Spinal cord (tissue), 9 donors: ENCODE measurements at regions not wholly inside any gene's neighbourhood (a gene's known extent, or its start where the extent isn't known, plus 50 kb on each side); places are given as distances from the start of the nearest gene placed in this dataset.

Source experiments
- DNase-seq, 6 donors: peaks; one replicate each; pipeline versions ENCODE4 v3.0.0 to v3.0.0-alpha.2; 2013 to 2015; ENCODE audit warnings: low spot score in 6 of 6, low read depth in 4 of 6
- H3K27ac ChIP-seq: one replicate; pipeline ENCODE4 v1.5.1; 2013; ENCODE audit warnings: low read depth, low read length, control low read depth
- H3K27me3 ChIP-seq: one replicate; pipeline ENCODE4 v1.6.1; 2013; ENCODE audit warnings: low read length; ENCODE audit not compliant: control insufficient read depth, insufficient read depth
- H3K36me3 ChIP-seq: one replicate; pipeline ENCODE4 v1.6.1; 2013; ENCODE audit warnings: low read length; ENCODE audit not compliant: control insufficient read depth, insufficient read depth
- H3K4me1 ChIP-seq: one replicate; pipeline ENCODE4 v1.6.1; 2013; ENCODE audit warnings: low read length; ENCODE audit not compliant: control insufficient read depth, insufficient read depth
- H3K4me3 ChIP-seq: one replicate; pipeline ENCODE4 v1.5.1; 2013; ENCODE audit warnings: low read depth, low read length, control low read depth
- H3K9me3 ChIP-seq: one replicate; pipeline ENCODE4 v1.6.1; 2013; ENCODE audit warnings: low read length; ENCODE audit not compliant: control insufficient read depth, insufficient read depth
- WGBS: methylation state at CpG from one replicate; pipeline ENCODE4 v1.1.5; 2013; ENCODE audit warnings: missing lambda C conversion rate; ENCODE audit not compliant: insufficient coverage; 5-methylcytosine and 5-hydroxymethylcytosine counted together
- donor health status: healthy.

DNA sequence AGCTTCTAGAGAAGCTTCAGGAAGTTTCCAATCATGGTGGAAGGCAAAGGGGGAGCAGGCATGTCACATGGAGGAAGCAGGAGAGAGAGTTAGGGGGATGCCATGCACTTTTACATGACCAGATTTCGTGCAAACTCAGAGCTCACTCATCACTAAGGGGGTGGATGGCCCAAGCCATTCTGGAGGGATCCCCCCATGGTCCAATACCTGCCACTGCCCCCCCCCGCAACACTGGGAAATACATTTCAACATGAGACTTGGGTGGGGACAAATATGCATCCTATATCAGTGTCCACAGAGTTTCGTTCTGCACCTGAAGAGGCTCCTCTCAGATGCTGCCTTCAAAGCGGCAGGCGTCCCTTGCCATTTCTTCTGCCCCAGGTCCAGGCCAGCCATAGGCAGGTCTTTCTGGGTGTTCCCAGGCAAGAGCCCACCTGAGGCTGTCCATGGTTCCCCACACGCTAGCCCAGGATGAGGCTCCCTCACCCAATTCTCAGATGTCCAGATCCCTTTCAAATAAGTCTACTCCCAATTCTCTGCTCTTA is 1344.3 kb downstream of the TBC1D22A start:
- Histone ChIP-seq H3K36me3 (no peaks in the 10 kb centered on the region), H3K27ac (no peak overlapping the region), H3K27me3 (no peaks in the 10 kb centered on the region), H3K4me1 (peaks cover 10% of the 10 kb centered on the region), H3K4me3 (no peak overlapping the region), H3K9me3 (peaks cover 4% of the 10 kb centered on the region)
- 98% methylated on average over 4 of the region's 6 CpGs for WGBS
- no peak for DNase-seq

GRCh38 chr22:48106215-48106614 is 1343.8 kb downstream of the TBC1D22A start:
- no peak overlapping the region for H3K27ac ChIP-seq
- no peak overlapping the region for H3K4me3 ChIP-seq
- H3K36me3 ChIP-seq, result no peaks in the 10 kb centered on the region
- H3K9me3 ChIP-seq, result peaks cover 4% of the 10 kb centered on the region
- WGBS, result 83% methylated on average over 11 of the region's 11 CpGs
- peaks cover 10% of the 10 kb centered on the region for H3K4me1 ChIP-seq
- no peaks in the 10 kb centered on the region for H3K27me3 ChIP-seq
- no peak for DNase-seq

- WGBS, result 73% methylated on average over 7 of the region's 9 CpGs
- no peaks in the 10 kb centered on the region for H3K27me3 ChIP-seq
- H3K4me3 ChIP-seq, result no peak overlapping the region
- H3K9me3 ChIP-seq, result peaks cover 4% of the 10 kb centered on the region
- peaks cover 10% of the 10 kb centered on the region for H3K4me1 ChIP-seq
- H3K27ac ChIP-seq, result no peak overlapping the region
- H3K36me3 ChIP-seq, result no peaks in the 10 kb centered on the region
- peak in 1 of 6 donors; percentile 82 for DNase-seq
These were observed 1342.8 kb downstream of the TBC1D22A start for GRCh38 chr22:48105259-48105658.

GRCh38 chr22:48104766-48105165 is 1342.3 kb downstream of the TBC1D22A start:
- 94% methylated on average over 10 of the region's 15 CpGs for WGBS
- DNase-seq, result peak in 1 of 6 donors; percentile 89
- Histone ChIP-seq H3K4me3 (no peak overlapping the region), H3K27ac (no peak overlapping the region), H3K36me3 (no peaks in the 10 kb centered on the region), H3K9me3 (peaks cover 4% of the 10 kb centered on the region), H3K4me1 (peaks cover 11% of the 10 kb centered on the region), H3K27me3 (no peaks in the 10 kb centered on the region)

DNA sequence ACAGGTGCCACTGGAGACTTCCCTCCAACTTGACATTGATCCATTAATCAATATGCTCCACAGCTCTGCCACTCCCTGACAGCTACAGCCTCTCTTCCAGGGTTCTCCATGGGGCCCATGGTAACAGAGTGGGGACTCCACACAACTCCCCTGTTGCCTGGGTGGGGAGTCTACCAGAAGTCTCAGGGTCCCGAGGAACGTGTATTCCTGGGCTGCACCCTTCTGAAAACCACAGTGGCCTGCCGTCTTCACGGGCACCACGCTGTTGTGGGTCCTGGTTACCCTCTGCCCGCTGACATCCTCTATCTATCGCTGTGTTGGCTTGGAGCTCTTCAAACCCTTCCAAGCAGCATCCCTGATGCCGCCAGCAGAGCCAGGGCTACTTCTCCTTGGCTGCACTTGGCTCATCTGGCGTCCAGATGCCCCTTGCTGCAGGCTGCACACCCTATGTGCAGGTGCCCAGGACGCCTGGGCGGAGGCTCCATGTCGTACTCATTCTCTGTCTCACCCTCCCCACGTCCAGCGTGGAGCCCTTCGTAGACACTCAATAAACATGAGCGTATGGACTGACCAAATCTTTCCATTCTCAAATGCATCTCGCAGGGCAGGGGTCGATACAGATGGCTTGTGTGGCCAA is 1341.8 kb downstream of the TBC1D22A start:
- no peak overlapping the region for H3K27ac ChIP-seq
- H3K4me1 ChIP-seq, result peaks cover 16% of the 10 kb centered on the region
- H3K4me3 ChIP-seq, result no peak overlapping the region
- H3K36me3 ChIP-seq, result no peaks in the 10 kb centered on the region
- 89% methylated on average over 15 of the region's 18 CpGs for whole genome bisulfite sequencing
- peaks cover 4% of the 10 kb centered on the region for H3K9me3 ChIP-seq
- no peaks in the 10 kb centered on the region for H3K27me3 ChIP-seq
- no peak for DNase-seq

- peak in 1 of 6 donors; percentile 33 for DNase-seq
- Histone ChIP-seq H3K4me1 (peaks cover 18% of the 10 kb centered on the region), H3K27ac (no peak overlapping the region), H3K36me3 (no peaks in the 10 kb centered on the region), H3K9me3 (no peaks in the 10 kb centered on the region), H3K27me3 (no peaks in the 10 kb centered on the region), H3K4me3 (no peak overlapping the region)
- WGBS, result 49% methylated on average over 22 of the region's 24 CpGs
These were observed 1340.9 kb downstream of the TBC1D22A start for GRCh38 chr22:48103126-48103875.

GRCh38 chr22:48102581-48102980 is 1340.1 kb downstream of the TBC1D22A start:
- H3K4me1 ChIP-seq, result peaks cover 18% of the 10 kb centered on the region
- H3K27ac ChIP-seq, result no peak overlapping the region
- no peaks in the 10 kb centered on the region for H3K9me3 ChIP-seq
- DNase-seq, result no peak
- WGBS, result 91% methylated on average over 5 of the region's 5 CpGs
- no peaks in the 10 kb centered on the region for H3K27me3 ChIP-seq
- no peak overlapping the region for H3K4me3 ChIP-seq
- no peaks in the 10 kb centered on the region for H3K36me3 ChIP-seq

- H3K27me3 ChIP-seq, result no peaks in the 10 kb centered on the region
- H3K4me1 ChIP-seq, result peaks cover 18% of the 10 kb centered on the region
- H3K4me3 ChIP-seq, result no peak overlapping the region
- DNase-seq, result no peak
- WGBS, result 97% methylated on average over 8 of the region's 8 CpGs
- H3K27ac ChIP-seq, result no peak overlapping the region
- H3K36me3 ChIP-seq, result no peaks in the 10 kb centered on the region
- H3K9me3 ChIP-seq, result no peaks in the 10 kb centered on the region
These were observed 1339.3 kb downstream of the TBC1D22A start for GRCh38 chr22:48101704-48102103.

DNA sequence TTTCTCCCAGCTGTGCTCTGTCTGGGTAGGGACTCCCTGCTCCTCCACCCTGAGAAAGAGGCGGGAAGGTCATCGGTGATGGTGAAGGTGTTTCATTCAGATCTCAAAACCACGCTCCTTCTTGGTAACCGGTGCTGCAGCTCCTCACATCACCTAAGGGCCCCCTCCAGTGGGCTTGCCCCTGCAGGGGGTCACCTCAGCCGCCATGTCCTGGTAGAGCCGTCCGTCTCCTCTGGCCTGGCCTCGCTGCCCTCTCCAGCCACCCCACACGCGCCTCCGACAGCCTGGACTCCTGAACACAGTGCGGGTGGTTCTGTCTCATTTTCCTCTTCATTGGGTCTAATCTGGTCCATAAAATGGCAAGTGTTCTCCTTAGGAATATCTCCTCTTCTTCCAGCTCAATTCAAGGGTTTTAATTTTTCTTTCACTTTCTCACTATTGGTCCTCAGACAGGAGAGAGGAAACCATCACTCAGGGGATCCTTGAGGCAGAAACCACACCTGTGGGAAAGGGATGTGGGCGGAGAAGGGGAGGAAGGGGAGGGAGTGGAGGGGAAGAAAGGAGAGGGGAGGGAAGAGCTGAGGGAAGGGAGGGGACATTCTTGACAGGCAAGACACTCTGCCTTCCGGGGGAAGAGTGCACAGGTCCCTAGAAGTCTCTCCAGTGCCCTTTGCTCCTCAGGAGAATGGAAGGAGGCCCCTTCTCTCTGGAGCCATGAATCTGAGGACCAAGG is 1338.4 kb downstream of the TBC1D22A start:
- H3K36me3 ChIP-seq, result no peaks in the 10 kb centered on the region
- no peak for DNase-seq
- H3K27me3 ChIP-seq, result no peaks in the 10 kb centered on the region
- H3K9me3 ChIP-seq, result no peaks in the 10 kb centered on the region
- 96% methylated on average over 14 of the region's 14 CpGs for WGBS
- H3K4me3 ChIP-seq, result no peak overlapping the region
- no peak overlapping the region for H3K27ac ChIP-seq
- H3K4me1 ChIP-seq, result peaks cover 18% of the 10 kb centered on the region
